ENCODE measurements at regions not wholly inside any gene's neighbourhood (a gene's known extent, or its start where the extent isn't known, plus 50 kb on each side); places are given as distances from the start of the nearest gene placed in this dataset.

- H3K4me1 ChIP-seq (ENCODE audit: control insufficient read depth in 1 of 2, insufficient read depth in 2 of 2, low read length in 2 of 2): peaks cover 0 to 16% of the 10 kb centered on the region in 2 experiments
- no peaks in the 10 kb centered on the region for H3K27me3 ChIP-seq (ENCODE audit: insufficient read depth, low read length)
- H3K79me2 ChIP-seq (ENCODE audit: control insufficient read depth, insufficient read depth, low read length, poor library complexity): peaks cover 2% of the 10 kb centered on the region
- H4K12ac ChIP-seq (ENCODE audit: low read depth, low read length): no peak overlapping the region
- no peak overlapping the region for H3K23ac ChIP-seq (ENCODE audit: low read length)
- no peaks in the 10 kb centered on the region for H3K36me3 ChIP-seq (ENCODE audit: control insufficient read depth in 1 of 2, insufficient read depth in 2 of 2, low read length in 2 of 2)
- peaks cover 25% of the 10 kb centered on the region for H3K79me1 ChIP-seq (ENCODE audit: low read length)
- H2BK5ac ChIP-seq (ENCODE audit: low read depth, low read length, poor library complexity): no peak overlapping the region
- no peak overlapping the region for H3K4me3 ChIP-seq (ENCODE audit: low read depth, low read length)
- H3K9me3 ChIP-seq (ENCODE audit: insufficient read depth, low read depth, low read length): no peaks in the 10 kb centered on the region
- H3K9ac ChIP-seq (ENCODE audit: low read length): no peak overlapping the region
- peak overlapping the region; percentile 73 for H4K91ac ChIP-seq (ENCODE audit: low read depth, low read length)
- peak overlapping the region; percentile 69 for H2BK12ac ChIP-seq (ENCODE audit: low read length)
- H3K14ac ChIP-seq (ENCODE audit: low read length): no peak overlapping the region
- no peak overlapping the region for H2AFZ ChIP-seq (ENCODE audit: insufficient read depth, low read length, poor library complexity)
- no peak overlapping the region for H2AK5ac ChIP-seq (ENCODE audit: low read length)
- DNase-seq: peak in 1 of 2 donors; percentile 41
- no peak overlapping the region for H4K8ac ChIP-seq (ENCODE audit: low read depth, low read length)
- WGBS (ENCODE audit: extremely low coverage, insufficient coverage, insufficient read length): no CpG with 5 or more reads among the region's 3 CpGs
- H3K27ac ChIP-seq (ENCODE audit: low read depth, low read length): no peak overlapping the region
- H3K4ac ChIP-seq (ENCODE audit: low read depth, low read length): no peak overlapping the region
- no peak overlapping the region for H3K4me2 ChIP-seq (ENCODE audit: low read length)
- no peak overlapping the region for H3K18ac ChIP-seq (ENCODE audit: low read length)
- peak overlapping the region; percentile 15 for H2BK120ac ChIP-seq (ENCODE audit: insufficient read depth, low read length, poor library complexity)
Measured at GRCh38 chr1:185559684-185560331, 174.4 kb upstream of the HMCN1 start.

GRCh38 chr1:185559151-185559550, 175.0 kb upstream of the HMCN1 start:
- H3K4me2 ChIP-seq (ENCODE audit: low read length): no peak overlapping the region
- no peak overlapping the region for H3K23ac ChIP-seq (ENCODE audit: low read length)
- no peaks in the 10 kb centered on the region for H3K36me3 ChIP-seq (ENCODE audit: control insufficient read depth in 1 of 2, insufficient read depth in 2 of 2, low read length in 2 of 2)
- H3K14ac ChIP-seq (ENCODE audit: low read length): no peak overlapping the region
- no peak overlapping the region for H2BK12ac ChIP-seq (ENCODE audit: low read length)
- DNase-seq: no peak
- H2AK5ac ChIP-seq (ENCODE audit: low read length): no peak overlapping the region
- WGBS (ENCODE audit: extremely low coverage, insufficient coverage, insufficient read length): no CpG with 5 or more reads among the region's 1 CpG
- no peaks in the 10 kb centered on the region for H3K27me3 ChIP-seq (ENCODE audit: insufficient read depth, low read length)
- H4K8ac ChIP-seq (ENCODE audit: low read depth, low read length): no peak overlapping the region
- no peak overlapping the region for H4K91ac ChIP-seq (ENCODE audit: low read depth, low read length)
- no peak overlapping the region for H2AFZ ChIP-seq (ENCODE audit: insufficient read depth, low read length, poor library complexity)
- H4K12ac ChIP-seq (ENCODE audit: low read depth, low read length): no peak overlapping the region
- H3K79me2 ChIP-seq (ENCODE audit: control insufficient read depth, insufficient read depth, low read length, poor library complexity): no peaks in the 10 kb centered on the region
- H3K9me3 ChIP-seq (ENCODE audit: insufficient read depth, low read depth, low read length): no peaks in the 10 kb centered on the region
- H3K4me1 ChIP-seq (ENCODE audit: control insufficient read depth in 1 of 2, insufficient read depth in 2 of 2, low read length in 2 of 2): peaks cover 0 to 11% of the 10 kb centered on the region in 2 experiments
- no peak overlapping the region for H2BK5ac ChIP-seq (ENCODE audit: low read depth, low read length, poor library complexity)
- H3K27ac ChIP-seq (ENCODE audit: low read depth, low read length): no peak overlapping the region
- H3K4me3 ChIP-seq (ENCODE audit: low read depth, low read length): no peak overlapping the region
- H3K79me1 ChIP-seq (ENCODE audit: low read length): peaks cover 20% of the 10 kb centered on the region
- no peak overlapping the region for H3K18ac ChIP-seq (ENCODE audit: low read length)
- H3K4ac ChIP-seq (ENCODE audit: low read depth, low read length): no peak overlapping the region
- H2BK120ac ChIP-seq (ENCODE audit: insufficient read depth, low read length, poor library complexity): no peak overlapping the region
- no peak overlapping the region for H3K9ac ChIP-seq (ENCODE audit: low read length)

GRCh38 chr1:185556561-185556960, 177.6 kb upstream of the HMCN1 start:
- Histone ChIP-seq H4K8ac (ENCODE audit: low read depth, low read length) (no peak overlapping the region), H2BK12ac (ENCODE audit: low read length) (no peak overlapping the region), H3K79me2 (ENCODE audit: control insufficient read depth, insufficient read depth, low read length, poor library complexity) (no peaks in the 10 kb centered on the region), H3K36me3 (ENCODE audit: control insufficient read depth in 1 of 2, insufficient read depth in 2 of 2, low read length in 2 of 2) (no peaks in the 10 kb centered on the region), H2BK5ac (ENCODE audit: low read depth, low read length, poor library complexity) (no peak overlapping the region), H3K23ac (ENCODE audit: low read length) (no peak overlapping the region), H3K79me1 (ENCODE audit: low read length) (peaks cover 15% of the 10 kb centered on the region), H2AK5ac (ENCODE audit: low read length) (no peak overlapping the region), H3K4ac (ENCODE audit: low read depth, low read length) (no peak overlapping the region), H2AFZ (ENCODE audit: insufficient read depth, low read length, poor library complexity) (no peak overlapping the region), H4K12ac (ENCODE audit: low read depth, low read length) (no peak overlapping the region), H3K4me1 (ENCODE audit: control insufficient read depth in 1 of 2, insufficient read depth in 2 of 2, low read length in 2 of 2) (peaks cover 0 to 9% of the 10 kb centered on the region in 2 experiments), H2BK120ac (ENCODE audit: insufficient read depth, low read length, poor library complexity) (no peak overlapping the region), H3K4me3 (ENCODE audit: low read depth, low read length) (no peak overlapping the region), H3K14ac (ENCODE audit: low read length) (no peak overlapping the region), H3K9me3 (ENCODE audit: insufficient read depth, low read depth, low read length) (no peaks in the 10 kb centered on the region), H3K9ac (ENCODE audit: low read length) (no peak overlapping the region), H3K27ac (ENCODE audit: low read depth, low read length) (no peak overlapping the region), H3K4me2 (ENCODE audit: low read length) (no peak overlapping the region), H3K18ac (ENCODE audit: low read length) (no peak overlapping the region), H3K27me3 (ENCODE audit: insufficient read depth, low read length) (no peaks in the 10 kb centered on the region), H4K91ac (ENCODE audit: low read depth, low read length) (no peak overlapping the region)
- WGBS (ENCODE audit: extremely low coverage, insufficient coverage, insufficient read length): no CpG with 5 or more reads among the region's 1 CpG
- DNase-seq: no peak

GRCh38 chr1:185555743-185556142, 178.4 kb upstream of the HMCN1 start:
- DNase-seq: no peak
- H3K14ac ChIP-seq (ENCODE audit: low read length): no peak overlapping the region
- no peaks in the 10 kb centered on the region for H3K36me3 ChIP-seq (ENCODE audit: control insufficient read depth in 1 of 2, insufficient read depth in 2 of 2, low read length in 2 of 2)
- no peak overlapping the region for H4K8ac ChIP-seq (ENCODE audit: low read depth, low read length)
- no peak overlapping the region for H3K9ac ChIP-seq (ENCODE audit: low read length)
- H2AFZ ChIP-seq (ENCODE audit: insufficient read depth, low read length, poor library complexity): no peak overlapping the region
- no peak overlapping the region for H2BK120ac ChIP-seq (ENCODE audit: insufficient read depth, low read length, poor library complexity)
- H2BK12ac ChIP-seq (ENCODE audit: low read length): no peak overlapping the region
- H2BK5ac ChIP-seq (ENCODE audit: low read depth, low read length, poor library complexity): no peak overlapping the region
- no peak overlapping the region for H3K4me3 ChIP-seq (ENCODE audit: low read depth, low read length)
- H3K27me3 ChIP-seq (ENCODE audit: insufficient read depth, low read length): no peaks in the 10 kb centered on the region
- H3K4ac ChIP-seq (ENCODE audit: low read depth, low read length): no peak overlapping the region
- H3K9me3 ChIP-seq (ENCODE audit: insufficient read depth, low read depth, low read length): no peaks in the 10 kb centered on the region
- H3K79me1 ChIP-seq (ENCODE audit: low read length): peaks cover 17% of the 10 kb centered on the region
- no peak overlapping the region for H3K23ac ChIP-seq (ENCODE audit: low read length)
- no peak overlapping the region for H4K91ac ChIP-seq (ENCODE audit: low read depth, low read length)
- no peak overlapping the region for H3K4me2 ChIP-seq (ENCODE audit: low read length)
- H3K27ac ChIP-seq (ENCODE audit: low read depth, low read length): no peak overlapping the region
- no peak overlapping the region for H3K18ac ChIP-seq (ENCODE audit: low read length)
- H3K4me1 ChIP-seq (ENCODE audit: control insufficient read depth in 1 of 2, insufficient read depth in 2 of 2, low read length in 2 of 2): peaks cover 0 to 7% of the 10 kb centered on the region in 2 experiments
- H3K79me2 ChIP-seq (ENCODE audit: control insufficient read depth, insufficient read depth, low read length, poor library complexity): no peaks in the 10 kb centered on the region
- peak overlapping the region; percentile 94 for H2AK5ac ChIP-seq (ENCODE audit: low read length)
- no peak overlapping the region for H4K12ac ChIP-seq (ENCODE audit: low read depth, low read length)
